PFSK-1 (cell line): ENCODE measurements at regions not wholly inside any gene's neighbourhood (a gene's known extent, or its start where the extent isn't known, plus 50 kb on each side); places are given as distances from the start of the nearest gene placed in this dataset.

ENCODE experiments used
- POLR2AphosphoS5 ChIP-seq: IDR thresholded peaks from 2 replicates; pipeline ENCODE4 v1.6.1; 2012; ENCODE audit warnings: low read depth, mild to moderate bottlenecking, control low read depth, low read length, moderate library complexity
- REST ChIP-seq, 2 experiments: IDR thresholded peaks; 2 replicates each; pipeline versions ENCODE4 v1.6.1 to v1.8.0; 2011 to 2012; ENCODE audit warnings: low read depth in 2 of 2, low read length in 2 of 2, control low read depth in 1 of 2, inconsistent platforms in 1 of 2, mild to moderate bottlenecking in 1 of 2, moderate library complexity in 1 of 2; ENCODE audit not compliant: insufficient read depth in 1 of 2
- SIN3A ChIP-seq: IDR thresholded peaks from 2 replicates; pipeline ENCODE4 v1.6.1; 2012; ENCODE audit warnings: mild to moderate bottlenecking, low read length, moderate library complexity, borderline replicate concordance; ENCODE audit not compliant: insufficient read depth
- TAF1 ChIP-seq: IDR thresholded peaks from 2 replicates; pipeline ENCODE4 v1.6.1; 2012; ENCODE audit warnings: low read length, control low read depth, borderline replicate concordance; ENCODE audit not compliant: insufficient read depth

- TF ChIP-seq REST (IDR thresholded peaks at IDR 0.05; ENCODE audit: insufficient read depth in 1 of 2, low read depth in 2 of 2, low read length in 2 of 2), result no peak
- TF ChIP-seq POLR2AphosphoS5, result no peak
- no peak for TF ChIP-seq TAF1
- TF ChIP-seq SIN3A, result no peak
These were observed 87.8 kb upstream of the ATF3 start for GRCh38 chr1:212520746-212521145.
